ENCODE measurements at regions not wholly inside any gene's neighbourhood (a gene's known extent, or its start where the extent isn't known, plus 50 kb on each side); places are given as distances from the start of the nearest gene placed in this dataset.
A peak's percentile ranks its signal among the peaks of the same experiment; 100 is the strongest.

DNA sequence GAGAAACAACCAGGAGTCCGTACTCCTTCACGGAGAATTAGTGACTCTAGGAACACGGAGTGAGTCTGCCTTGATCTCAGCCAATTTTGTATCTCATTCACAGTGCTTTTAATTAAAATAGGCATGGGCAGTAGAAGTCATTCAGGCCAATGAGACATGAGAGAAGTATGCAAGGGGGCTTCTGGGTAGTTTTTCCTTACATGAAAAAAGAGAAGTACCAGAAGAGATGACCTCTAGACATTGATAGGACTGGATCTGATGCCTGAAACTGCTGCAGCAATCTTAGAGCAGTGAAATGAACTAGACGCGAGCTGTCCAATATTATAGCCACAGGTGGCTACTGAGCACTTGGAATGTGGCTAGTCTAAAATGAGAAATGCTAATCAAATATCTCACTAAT, 187.7 kb upstream of the TLE4 start:
- intact Hi-C loops (cut with DNase I) = no loop called here
- TF ChIP-seq POLR2AphosphoS5 (IDR thresholded peaks at IDR 0.05) = no peak
- Histone ChIP-seq H3K36me3 (no peaks in the 10 kb centered on the region), H3K27me3 (no peaks in the 10 kb centered on the region), H3K9me3 (peaks cover 0 to 4% (median under 1%) of the 10 kb centered on the region in 4 donors), H3K4me1 (no peaks in the 10 kb centered on the region), H3K27ac (no peak overlapping the region), H3K4me3 (no peak overlapping the region)
- WGBS, 2 donors = 95 to 96% methylated on average over 5 of the region's 5 CpGs
- no peak for DNase-seq

DNA sequence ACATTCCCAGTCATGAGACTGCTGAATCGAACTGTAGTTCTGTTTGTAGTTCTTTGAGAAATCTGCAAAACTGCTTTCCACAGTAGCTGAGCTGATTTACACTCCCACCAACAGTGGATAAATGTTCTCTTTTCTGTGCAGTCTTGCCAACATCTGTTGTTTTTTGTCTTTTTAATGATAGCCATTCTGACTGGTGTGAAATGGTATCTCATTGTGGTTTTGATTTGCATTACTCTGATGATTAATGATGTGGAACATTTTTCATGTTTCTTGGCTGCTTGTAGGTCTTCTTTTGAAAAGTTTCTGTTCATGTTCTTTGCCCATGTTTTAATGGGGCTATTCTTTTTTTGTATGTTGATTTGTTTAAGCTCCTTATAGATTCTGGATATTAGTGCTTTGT, 187.3 kb upstream of the TLE4 start:
- Histone ChIP-seq H3K4me3 (no peak overlapping the region), H3K36me3 (no peaks in the 10 kb centered on the region), H3K9me3 (peaks cover 0 to 3% (median under 1%) of the 10 kb centered on the region in 4 donors), H3K27ac (no peak overlapping the region), H3K4me1 (no peaks in the 10 kb centered on the region), H3K27me3 (no peaks in the 10 kb centered on the region)
- no peak for TF ChIP-seq POLR2AphosphoS5 (IDR thresholded peaks at IDR 0.05)
- TF ChIP-seq POLR2A (IDR thresholded peaks at IDR 0.05) = no peak
- TF ChIP-seq EP300 (IDR thresholded peaks at IDR 0.05) = no peak
- TF ChIP-seq, protein P1, sequence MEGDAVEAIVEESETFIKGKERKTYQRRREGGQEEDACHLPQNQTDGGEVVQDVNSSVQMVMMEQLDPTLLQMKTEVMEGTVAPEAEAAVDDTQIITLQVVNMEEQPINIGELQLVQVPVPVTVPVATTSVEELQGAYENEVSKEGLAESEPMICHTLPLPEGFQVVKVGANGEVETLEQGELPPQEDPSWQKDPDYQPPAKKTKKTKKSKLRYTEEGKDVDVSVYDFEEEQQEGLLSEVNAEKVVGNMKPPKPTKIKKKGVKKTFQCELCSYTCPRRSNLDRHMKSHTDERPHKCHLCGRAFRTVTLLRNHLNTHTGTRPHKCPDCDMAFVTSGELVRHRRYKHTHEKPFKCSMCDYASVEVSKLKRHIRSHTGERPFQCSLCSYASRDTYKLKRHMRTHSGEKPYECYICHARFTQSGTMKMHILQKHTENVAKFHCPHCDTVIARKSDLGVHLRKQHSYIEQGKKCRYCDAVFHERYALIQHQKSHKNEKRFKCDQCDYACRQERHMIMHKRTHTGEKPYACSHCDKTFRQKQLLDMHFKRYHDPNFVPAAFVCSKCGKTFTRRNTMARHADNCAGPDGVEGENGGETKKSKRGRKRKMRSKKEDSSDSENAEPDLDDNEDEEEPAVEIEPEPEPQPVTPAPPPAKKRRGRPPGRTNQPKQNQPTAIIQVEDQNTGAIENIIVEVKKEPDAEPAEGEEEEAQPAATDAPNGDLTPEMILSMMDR (IDR thresholded peaks at IDR 0.05) = no peak
- 83 to 88% methylated on average over 1 of the region's 1 CpG for WGBS, 2 donors
- no peak for DNase-seq
- intact Hi-C loops (cut with DNase I) = no loop called here

DNA sequence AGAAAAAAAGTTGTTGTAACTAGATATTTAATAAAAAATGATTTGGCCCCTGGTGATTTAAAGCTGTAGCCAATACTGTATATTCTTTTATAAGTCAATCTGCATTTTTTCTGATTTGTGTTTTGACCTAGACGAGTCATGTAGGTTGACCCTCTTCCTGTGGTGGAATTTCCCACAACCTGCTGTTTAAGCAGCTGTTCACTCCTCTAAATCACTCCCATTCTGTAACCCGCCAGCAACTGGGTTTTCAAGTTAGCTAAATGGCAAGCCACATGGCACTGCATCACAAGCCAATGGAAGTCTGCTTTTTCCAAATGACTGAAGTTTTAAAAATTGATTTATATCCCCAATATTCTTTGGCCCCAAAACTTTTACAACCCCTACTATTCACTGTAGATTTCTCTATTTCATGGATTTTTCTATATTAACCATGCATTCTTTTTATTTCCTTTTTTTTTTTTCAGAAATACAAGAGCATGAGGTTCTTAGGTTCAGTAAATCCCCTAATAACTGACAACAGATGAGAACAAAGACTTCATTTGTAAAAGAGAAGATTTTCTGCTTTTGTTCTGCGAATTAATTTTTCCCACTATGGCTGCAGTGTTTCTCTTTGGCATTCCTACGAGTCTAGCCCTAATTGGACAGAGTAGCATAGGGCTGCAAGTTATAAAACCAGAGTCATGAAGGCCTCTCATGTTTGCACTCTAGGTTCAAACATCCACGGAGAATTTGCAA, 184.5 kb upstream of the TLE4 start:
- Histone ChIP-seq H3K36me3 (no peaks in the 10 kb centered on the region), H3K27me3 (no peaks in the 10 kb centered on the region), H3K4me1 (no peaks in the 10 kb centered on the region), H3K27ac (no peak overlapping the region), H3K4me3 (no peak overlapping the region), H3K9me3 (no peaks in the 10 kb centered on the region)
- intact Hi-C loops (cut with DNase I) = no loop called here
- 69 to 78% methylated on average over 5 of the region's 5 CpGs for WGBS, 2 donors
- TF ChIP-seq POLR2AphosphoS5 (IDR thresholded peaks at IDR 0.05) (no peak), POLR2A (IDR thresholded peaks at IDR 0.05) (no peak), EP300 (IDR thresholded peaks at IDR 0.05) (no peak)
- TF ChIP-seq, protein P1 (IDR thresholded peaks at IDR 0.05) = no peak
- no peak for DNase-seq

DNA sequence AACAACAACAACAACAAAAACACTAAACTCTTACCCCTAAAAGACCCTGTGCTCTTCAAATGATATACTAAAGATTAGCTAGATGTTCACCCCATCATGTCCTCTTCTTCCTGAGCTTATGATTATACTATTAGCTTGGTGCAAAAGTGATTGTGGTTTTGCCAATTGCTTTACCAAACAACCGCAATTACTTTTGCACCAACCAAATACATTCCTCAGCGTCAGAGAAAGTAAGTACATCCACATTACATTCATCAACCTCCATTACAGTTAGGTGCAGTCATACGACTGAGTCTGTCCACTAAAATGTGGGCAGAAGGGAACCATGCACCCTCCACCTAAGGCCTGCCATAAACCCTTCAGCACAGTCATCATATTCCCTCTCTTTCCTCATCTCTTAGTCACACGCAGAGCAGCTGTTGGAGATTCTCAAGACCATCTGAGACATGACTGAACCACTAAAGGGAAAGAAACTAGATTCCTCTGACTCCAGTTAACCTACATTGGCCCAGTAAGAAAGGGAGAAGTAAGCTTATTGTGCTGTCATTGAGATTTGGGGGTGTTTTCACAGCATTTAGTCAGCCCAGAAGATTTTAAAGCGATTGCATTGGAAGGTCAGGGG, 181.6 kb upstream of the TLE4 start:
- Histone ChIP-seq H3K4me1 (no peaks in the 10 kb centered on the region), H3K27ac (no peak overlapping the region), H3K9me3 (no peaks in the 10 kb centered on the region), H3K27me3 (no peaks in the 10 kb centered on the region), H3K4me3 (no peak overlapping the region), H3K36me3 (no peaks in the 10 kb centered on the region)
- intact Hi-C loops (cut with DNase I) = no loop called here
- TF ChIP-seq, protein P1 (IDR thresholded peaks at IDR 0.05) = no peak
- no peak for TF ChIP-seq POLR2A (IDR thresholded peaks at IDR 0.05)
- no peak for TF ChIP-seq EP300 (IDR thresholded peaks at IDR 0.05)
- TF ChIP-seq POLR2AphosphoS5 (IDR thresholded peaks at IDR 0.05) = no peak
- DNase-seq = no peak
- WGBS, 2 donors = 81 to 87% methylated on average over 5 of the region's 5 CpGs

DNA sequence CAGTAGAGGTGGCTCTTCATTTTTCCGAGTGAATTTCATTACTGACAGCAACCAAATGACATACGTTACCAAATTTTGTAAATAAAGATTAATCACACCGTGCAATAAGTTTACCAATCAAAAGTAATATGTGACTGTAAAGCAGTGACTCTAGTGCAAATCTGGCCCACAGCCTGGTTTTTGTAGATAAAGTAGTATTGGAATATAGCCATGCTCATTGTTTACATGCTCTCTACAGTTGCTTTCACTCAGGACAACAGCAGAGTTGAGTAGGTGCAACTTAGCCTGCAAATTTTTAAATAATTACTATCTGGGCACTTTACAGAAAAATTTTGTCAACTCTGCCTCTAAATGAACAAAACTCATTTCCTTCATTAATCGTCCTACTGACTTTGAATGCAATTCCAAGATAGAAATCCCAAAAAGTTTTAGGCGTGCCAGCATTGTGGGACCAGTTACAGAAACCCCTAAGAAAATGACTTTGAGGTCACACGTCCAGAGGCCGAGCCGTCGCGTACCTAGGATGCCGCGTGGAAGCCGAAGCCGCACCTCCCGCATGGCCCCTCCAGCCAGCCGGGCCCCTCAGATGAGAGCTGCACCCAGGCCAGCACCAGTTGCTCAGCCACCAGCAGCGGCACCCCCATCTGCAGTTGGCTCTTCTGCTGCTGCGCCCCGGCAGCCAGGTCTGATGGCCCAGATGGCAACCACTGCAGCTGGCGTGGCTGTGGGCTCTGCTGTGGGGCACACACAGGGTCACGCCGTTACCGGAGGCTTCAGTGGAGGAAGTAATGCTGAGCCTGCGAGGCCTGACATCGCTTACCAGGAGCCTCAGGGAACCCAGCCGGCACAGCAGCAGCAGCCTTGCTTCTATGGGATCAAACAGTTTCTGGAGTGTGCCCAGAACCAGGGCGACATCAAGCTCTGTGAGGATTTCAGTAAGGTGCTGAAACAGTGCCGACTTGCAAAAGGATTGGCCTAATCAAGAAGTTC, 180.7 kb upstream of the TLE4 start:
- WGBS, 2 donors = 87 to 91% methylated on average over 28 of the region's 28 CpGs
- no peaks in the 10 kb centered on the region for H3K9me3 ChIP-seq
- intact Hi-C loops (cut with DNase I) = no loop called here
- no peak overlapping the region for H3K27ac ChIP-seq
- peak; percentile 62 for DNase-seq
- H3K27me3 ChIP-seq = no peaks in the 10 kb centered on the region
- H3K4me3 ChIP-seq = no peak overlapping the region
- TF ChIP-seq POLR2AphosphoS5 (IDR thresholded peaks at IDR 0.05) = no peak
- TF ChIP-seq, protein P1 (IDR thresholded peaks at IDR 0.05) = no peak
- TF ChIP-seq EP300 (IDR thresholded peaks at IDR 0.05) = no peak
- no peaks in the 10 kb centered on the region for H3K4me1 ChIP-seq
- no peaks in the 10 kb centered on the region for H3K36me3 ChIP-seq
